MCF 10A (cell line): ENCODE measurements at regions not wholly inside any gene's neighbourhood (a gene's known extent, or its start where the extent isn't known, plus 50 kb on each side); places are given as distances from the start of the nearest gene placed in this dataset.

Experiments
- BruUV-seq: library from RNA; stranded (reverse); fragments of 400-500 nt; replicated peaks from 2 replicates; lab custom pipeline; 2021; lab: Mats Ljungman, UMichigan
- CTCF ChIA-PET: fragments of 300-600 bp; sonication (Branson Sonifier 250); formaldehyde crosslinking; extraction: SDS; loops from one replicate; lab custom pipeline; 2021; ENCODE audit warnings: antibody characterized with exemption, inconsistent platforms; lab: Yijun Ruan, JAX
- POLR2A ChIA-PET: fragments of 300-600, 350-650 bp; sonication (Branson Sonifier 250); formaldehyde crosslinking; extraction: SDS; loops from one replicate; lab custom pipeline; 2020; ENCODE audit warnings: antibody characterized with exemption, inconsistent platforms; lab: Yijun Ruan, JAX
- DNase-seq: peaks from one replicate; pipeline ENCODE4 v3.0.0-alpha.2; 2018; ENCODE audit not compliant: unreplicated experiment
- H3K27ac Mint-ChIP-seq: one replicate; pipeline ENCODE4 v1.8.0; 2022; ENCODE audit warnings: mild to moderate bottlenecking, low read depth, mixed read lengths; ENCODE audit not compliant: unreplicated experiment
- H3K27me3 Mint-ChIP-seq: one replicate; pipeline ENCODE4 v1.8.0; 2022; ENCODE audit warnings: mixed read lengths; ENCODE audit not compliant: insufficient read depth, unreplicated experiment
- H3K36me3 Mint-ChIP-seq: one replicate; pipeline ENCODE4 v1.8.0; 2022; ENCODE audit warnings: mild to moderate bottlenecking, moderate library complexity, mixed read lengths; ENCODE audit not compliant: insufficient read depth, unreplicated experiment
- H3K4me1 Mint-ChIP-seq: one replicate; pipeline ENCODE4 v1.8.0; 2022; ENCODE audit warnings: mixed read lengths; ENCODE audit not compliant: insufficient read depth, unreplicated experiment
- H3K4me3 Mint-ChIP-seq: one replicate; pipeline ENCODE4 v1.8.0; 2022; ENCODE audit warnings: mild to moderate bottlenecking, moderate library complexity, mixed read lengths; ENCODE audit not compliant: unreplicated experiment
- H3K9me3 Mint-ChIP-seq: one replicate; pipeline ENCODE4 v1.8.0; 2022; ENCODE audit warnings: mixed read lengths; ENCODE audit not compliant: unreplicated experiment
- CTCF ChIP-seq: fragments of 200-600 bp; IDR thresholded peaks from one replicate; pipeline ENCODE4 v1.8.0; 2022; ENCODE audit warnings: antibody characterized with exemption, mild to moderate bottlenecking; ENCODE audit not compliant: unreplicated experiment
- intact Hi-C: fragments of 100-400 bp; cut with micrococcal nuclease; formaldehyde crosslinking; loops from 2 replicates; pipeline ENCODE4 v1.14.1; 2022

GRCh38 chr2:200193331-200193730, 113.2 kb upstream of the SPATS2L start:
- CTCF ChIA-PET: no interaction called here
- BruUV-seq: no TSS peak

GRCh38 chr2:200193791-200194190, 112.7 kb upstream of the SPATS2L start:
- no peak overlapping the region for H3K4me3 Mint-ChIP-seq
- TF ChIP-seq CTCF: no peak
- intact Hi-C loops: no loop called here
- no TSS peak for BruUV-seq
- ChIA-PET CTCF (interaction anchor here (0.7 kb wide), 1 partner anchor 285 kb away, joined by 3 read pairs; no protein-coding TSS in a partner anchor), POLR2A (no interaction called here)
- no peaks in the 10 kb centered on the region for H3K4me1 Mint-ChIP-seq
- no peak overlapping the region for H3K27ac Mint-ChIP-seq
- DNase-seq: no peak
- no peaks in the 10 kb centered on the region for H3K36me3 Mint-ChIP-seq
- H3K9me3 Mint-ChIP-seq: no peaks in the 10 kb centered on the region
- no peaks in the 10 kb centered on the region for H3K27me3 Mint-ChIP-seq

More at GRCh38 chr2:200193331-200193730, 113.2 kb upstream of the SPATS2L start:
- TF ChIP-seq CTCF: no peak
- intact Hi-C loops: no loop called here
- Mint-ChIP-seq H3K4me3 (no peak overlapping the region), H3K9me3 (no peaks in the 10 kb centered on the region), H3K36me3 (no peaks in the 10 kb centered on the region), H3K4me1 (no peaks in the 10 kb centered on the region), H3K27me3 (no peaks in the 10 kb centered on the region), H3K27ac (no peak overlapping the region)
- POLR2A ChIA-PET: no interaction called here
- no peak for DNase-seq

GRCh38 chr2:200194746-200195145, 111.7 kb upstream of the SPATS2L start:
- BruUV-seq: no TSS peak
- no peak for DNase-seq
- Mint-ChIP-seq H3K36me3 (no peaks in the 10 kb centered on the region), H3K27me3 (no peaks in the 10 kb centered on the region), H3K9me3 (no peaks in the 10 kb centered on the region), H3K27ac (no peak overlapping the region), H3K4me1 (no peaks in the 10 kb centered on the region), H3K4me3 (no peak overlapping the region)
- ChIA-PET POLR2A (no interaction called here), CTCF (interaction anchor here (0.7 to 1.2 kb wide), 2 partner anchors 23 to 59 kb away, joined by 3 read pairs; no protein-coding TSS in a partner anchor)
- intact Hi-C loops: no loop called here
- no peak for TF ChIP-seq CTCF

GRCh38 chr2:200199005-200199404, 107.5 kb upstream of the SPATS2L start:
- Mint-ChIP-seq H3K4me3 (no peak overlapping the region), H3K9me3 (peaks cover 5% of the 10 kb centered on the region), H3K4me1 (no peaks in the 10 kb centered on the region), H3K27ac (no peak overlapping the region), H3K36me3 (no peaks in the 10 kb centered on the region), H3K27me3 (no peaks in the 10 kb centered on the region)
- intact Hi-C loops: no loop called here
- CTCF ChIA-PET: interaction anchor here (0.6 kb wide), 1 partner anchor 404 kb away, joined by 3 read pairs; no protein-coding TSS in a partner anchor
- TF ChIP-seq CTCF: no peak
- no TSS peak for BruUV-seq
- POLR2A ChIA-PET: no interaction called here
- no peak for DNase-seq
